ENCODE measurements at regions not wholly inside any gene's neighbourhood (a gene's known extent, or its start where the extent isn't known, plus 50 kb on each side); places are given as distances from the start of the nearest gene placed in this dataset.

DNA sequence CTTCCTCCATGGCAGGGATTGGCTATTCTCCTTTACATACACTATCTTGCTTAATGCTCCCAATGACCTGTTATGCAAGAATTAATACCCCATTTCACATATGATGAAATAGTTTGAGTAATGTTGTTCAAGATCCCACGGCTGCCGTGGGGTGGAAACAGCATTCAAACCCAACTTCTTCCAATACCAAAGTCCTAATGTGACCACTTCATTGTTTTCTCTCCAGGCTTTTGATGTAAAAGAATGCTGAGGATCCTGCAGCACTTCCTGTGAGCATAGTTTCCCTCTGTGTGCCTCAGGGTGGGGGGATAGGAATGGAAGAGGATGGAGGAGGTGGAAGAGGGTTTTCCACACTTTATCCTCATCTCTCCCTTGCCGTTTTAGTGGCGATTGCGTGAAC, 199.4 kb downstream of the IRS1 start:
- POLR2A ChIA-PET = no interaction called here

DNA sequence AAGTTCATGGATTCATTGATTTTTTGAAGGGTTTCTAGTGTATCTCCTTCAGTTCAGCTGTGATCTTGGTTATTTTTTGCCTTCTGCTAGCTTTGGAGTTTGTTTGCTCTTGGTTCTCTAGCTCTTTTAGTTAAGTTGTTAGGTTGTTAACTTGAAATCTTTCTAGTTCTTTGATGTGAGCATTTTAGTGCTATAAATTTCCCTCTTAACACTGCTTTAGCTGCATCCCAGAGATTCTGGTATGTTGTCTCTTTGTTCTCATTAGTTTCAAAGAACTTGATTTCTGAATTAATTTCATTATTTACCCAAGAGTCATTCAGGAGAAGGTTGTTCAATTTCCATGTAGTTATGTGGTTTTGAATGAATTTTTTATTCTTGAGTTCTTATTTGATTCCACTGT, 210.6 kb downstream of the IRS1 start:
- CTCF ChIA-PET = no interaction called here
- H3K9me3 ChIP-seq (ENCODE audit: control insufficient read depth, insufficient read depth, low read depth, low read length) = no peaks in the 10 kb centered on the region
- H3K27ac ChIP-seq (ENCODE audit: extremely low read depth, low read depth, low read length) = no peak overlapping the region
- POLR2A ChIA-PET = no interaction called here
- no peak overlapping the region for H3K4me3 ChIP-seq (ENCODE audit: low read depth, low read length)
- H3K36me3 ChIP-seq (ENCODE audit: control insufficient read depth in 2 of 2, insufficient read depth in 1 of 2, low read length in 2 of 2) = no peaks in the 10 kb centered on the region
- no peaks in the 10 kb centered on the region for H3K4me1 ChIP-seq (ENCODE audit: control insufficient read depth, insufficient read depth, low read length)
- TF ChIP-seq ZBTB8A (tag by site-specific recombination; IDR thresholded peaks at IDR 0.05) (no peak), ZNF585B (tag by site-specific recombination; IDR thresholded peaks at IDR 0.05) (no peak), ZBTB7A (tag by site-specific recombination; IDR thresholded peaks at IDR 0.05; ENCODE audit: low read depth) (no peak), ZNF747 (tag by site-specific recombination; IDR thresholded peaks at IDR 0.05) (no peak), GLIS2 (tag by site-specific recombination; IDR thresholded peaks at IDR 0.05) (no peak), SALL2 (tag by site-specific recombination; IDR thresholded peaks at IDR 0.05; ENCODE audit: borderline replicate concordance) (no peak), ZNF670 (tag by site-specific recombination; IDR thresholded peaks at IDR 0.05; ENCODE audit: low read depth) (no peak), YY1 (tag by site-specific recombination; IDR thresholded peaks at IDR 0.05) (no peak), ZNF140 (tag by site-specific recombination; IDR thresholded peaks at IDR 0.05) (no peak), ZNF266 (tag by site-specific recombination; IDR thresholded peaks at IDR 0.05; ENCODE audit: low read depth) (no peak)
- TF ChIP-seq, protein P1, sequence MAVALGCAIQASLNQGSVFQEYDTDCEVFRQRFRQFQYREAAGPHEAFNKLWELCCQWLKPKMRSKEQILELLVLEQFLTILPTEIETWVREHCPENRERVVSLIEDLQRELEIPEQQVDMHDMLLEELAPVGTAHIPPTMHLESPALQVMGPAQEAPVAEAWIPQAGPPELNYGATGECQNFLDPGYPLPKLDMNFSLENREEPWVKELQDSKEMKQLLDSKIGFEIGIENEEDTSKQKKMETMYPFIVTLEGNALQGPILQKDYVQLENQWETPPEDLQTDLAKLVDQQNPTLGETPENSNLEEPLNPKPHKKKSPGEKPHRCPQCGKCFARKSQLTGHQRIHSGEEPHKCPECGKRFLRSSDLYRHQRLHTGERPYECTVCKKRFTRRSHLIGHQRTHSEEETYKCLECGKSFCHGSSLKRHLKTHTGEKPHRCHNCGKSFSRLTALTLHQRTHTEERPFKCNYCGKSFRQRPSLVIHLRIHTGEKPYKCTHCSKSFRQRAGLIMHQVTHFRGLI (tag by site-specific recombination; IDR thresholded peaks at IDR 0.05) = no peak
- TF ChIP-seq, protein P2, sequence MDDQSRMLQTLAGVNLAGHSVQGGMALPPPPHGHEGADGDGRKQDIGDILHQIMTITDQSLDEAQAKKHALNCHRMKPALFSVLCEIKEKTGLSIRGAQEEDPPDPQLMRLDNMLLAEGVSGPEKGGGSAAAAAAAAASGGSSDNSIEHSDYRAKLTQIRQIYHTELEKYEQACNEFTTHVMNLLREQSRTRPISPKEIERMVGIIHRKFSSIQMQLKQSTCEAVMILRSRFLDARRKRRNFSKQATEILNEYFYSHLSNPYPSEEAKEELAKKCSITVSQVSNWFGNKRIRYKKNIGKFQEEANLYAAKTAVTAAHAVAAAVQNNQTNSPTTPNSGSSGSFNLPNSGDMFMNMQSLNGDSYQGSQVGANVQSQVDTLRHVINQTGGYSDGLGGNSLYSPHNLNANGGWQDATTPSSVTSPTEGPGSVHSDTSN (CRISPR knock-in tag; IDR thresholded peaks at IDR 0.05) = no peak
- TF ChIP-seq, protein P3, sequence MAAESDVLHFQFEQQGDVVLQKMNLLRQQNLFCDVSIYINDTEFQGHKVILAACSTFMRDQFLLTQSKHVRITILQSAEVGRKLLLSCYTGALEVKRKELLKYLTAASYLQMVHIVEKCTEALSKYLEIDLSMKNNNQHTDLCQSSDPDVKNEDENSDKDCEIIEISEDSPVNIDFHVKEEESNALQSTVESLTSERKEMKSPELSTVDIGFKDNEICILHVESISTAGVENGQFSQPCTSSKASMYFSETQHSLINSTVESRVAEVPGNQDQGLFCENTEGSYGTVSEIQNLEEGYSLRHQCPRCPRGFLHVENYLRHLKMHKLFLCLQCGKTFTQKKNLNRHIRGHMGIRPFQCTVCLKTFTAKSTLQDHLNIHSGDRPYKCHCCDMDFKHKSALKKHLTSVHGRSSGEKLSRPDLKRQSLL (tag by site-specific recombination; IDR thresholded peaks at IDR 0.05) = no peak

More for the DNA sequence above, 199.4 kb downstream of the IRS1 start:
- Histone ChIP-seq H3K27ac (ENCODE audit: extremely low read depth, low read depth, low read length) (no peak overlapping the region), H3K9me3 (ENCODE audit: control insufficient read depth, insufficient read depth, low read depth, low read length) (no peaks in the 10 kb centered on the region), H3K4me1 (ENCODE audit: control insufficient read depth, insufficient read depth, low read length) (no peaks in the 10 kb centered on the region), H3K36me3 (ENCODE audit: control insufficient read depth in 2 of 2, insufficient read depth in 1 of 2, low read length in 2 of 2) (no peaks in the 10 kb centered on the region), H3K4me3 (ENCODE audit: low read depth, low read length) (no peak overlapping the region)
- no peak for TF ChIP-seq ZNF311 (tag by site-specific recombination; IDR thresholded peaks at IDR 0.05; ENCODE audit: borderline replicate concordance)
- TF ChIP-seq, protein P4, sequence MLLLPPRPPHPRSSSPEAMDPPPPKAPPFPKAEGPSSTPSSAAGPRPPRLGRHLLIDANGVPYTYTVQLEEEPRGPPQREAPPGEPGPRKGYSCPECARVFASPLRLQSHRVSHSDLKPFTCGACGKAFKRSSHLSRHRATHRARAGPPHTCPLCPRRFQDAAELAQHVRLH (tag by site-specific recombination; IDR thresholded peaks at IDR 0.05) = no peak
- no peak for TF ChIP-seq ZNF530 (tag by site-specific recombination; IDR thresholded peaks at IDR 0.05; ENCODE audit: low read depth)
- no peak for TF ChIP-seq ZFP3 (tag by site-specific recombination; IDR thresholded peaks at IDR 0.05; ENCODE audit: low read depth)
- no peak for TF ChIP-seq GLIS1 (tag by site-specific recombination; IDR thresholded peaks at IDR 0.05)
- no peak for TF ChIP-seq ZNF239 (tag by site-specific recombination; IDR thresholded peaks at IDR 0.05)
- TF ChIP-seq, protein P5, sequence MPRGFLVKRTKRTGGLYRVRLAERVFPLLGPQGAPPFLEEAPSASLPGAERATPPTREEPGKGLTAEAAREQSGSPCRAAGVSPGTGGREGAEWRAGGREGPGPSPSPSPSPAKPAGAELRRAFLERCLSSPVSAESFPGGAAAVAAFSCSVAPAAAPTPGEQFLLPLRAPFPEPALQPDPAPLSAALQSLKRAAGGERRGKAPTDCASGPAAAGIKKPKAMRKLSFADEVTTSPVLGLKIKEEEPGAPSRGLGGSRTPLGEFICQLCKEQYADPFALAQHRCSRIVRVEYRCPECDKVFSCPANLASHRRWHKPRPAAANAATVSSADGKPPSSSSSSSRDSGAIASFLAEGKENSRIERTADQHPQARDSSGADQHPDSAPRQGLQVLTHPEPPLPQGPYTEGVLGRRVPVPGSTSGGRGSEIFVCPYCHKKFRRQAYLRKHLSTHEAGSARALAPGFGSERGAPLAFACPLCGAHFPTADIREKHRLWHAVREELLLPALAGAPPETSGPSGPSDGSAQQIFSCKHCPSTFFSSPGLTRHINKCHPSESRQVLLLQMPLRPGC (tag by site-specific recombination; IDR thresholded peaks at IDR 0.05) = no peak
- no peak for TF ChIP-seq ZNF114 (tag by site-specific recombination; IDR thresholded peaks at IDR 0.05)
- no peak for TF ChIP-seq ZNF23 (tag by site-specific recombination; IDR thresholded peaks at IDR 0.05; ENCODE audit: borderline replicate concordance)
- TF ChIP-seq, protein P6, sequence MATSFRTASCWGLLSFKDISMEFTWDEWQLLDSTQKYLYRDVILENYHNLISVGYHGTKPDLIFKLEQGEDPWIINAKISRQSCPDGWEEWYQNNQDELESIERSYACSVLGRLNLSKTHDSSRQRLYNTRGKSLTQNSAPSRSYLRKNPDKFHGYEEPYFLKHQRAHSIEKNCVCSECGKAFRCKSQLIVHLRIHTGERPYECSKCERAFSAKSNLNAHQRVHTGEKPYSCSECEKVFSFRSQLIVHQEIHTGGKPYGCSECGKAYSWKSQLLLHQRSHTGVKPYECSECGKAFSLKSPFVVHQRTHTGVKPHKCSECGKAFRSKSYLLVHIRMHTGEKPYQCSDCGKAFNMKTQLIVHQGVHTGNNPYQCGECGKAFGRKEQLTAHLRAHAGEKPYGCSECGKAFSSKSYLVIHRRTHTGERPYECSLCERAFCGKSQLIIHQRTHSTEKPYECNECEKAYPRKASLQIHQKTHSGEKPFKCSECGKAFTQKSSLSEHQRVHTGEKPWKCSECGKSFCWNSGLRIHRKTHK (tag by site-specific recombination; IDR thresholded peaks at IDR 0.05) = no peak
- no peak for TF ChIP-seq ZNF654 (tag by site-specific recombination; IDR thresholded peaks at IDR 0.05; ENCODE audit: low read depth)
- TF ChIP-seq ZNF350 (tag by site-specific recombination; IDR thresholded peaks at IDR 0.05) = no peak
- no peak for TF ChIP-seq ZNF354C (tag by site-specific recombination; IDR thresholded peaks at IDR 0.05; ENCODE audit: borderline replicate concordance, low read depth)
- no peak for TF ChIP-seq ZNF792 (tag by site-specific recombination; IDR thresholded peaks at IDR 0.05)
- TF ChIP-seq, protein P7, sequence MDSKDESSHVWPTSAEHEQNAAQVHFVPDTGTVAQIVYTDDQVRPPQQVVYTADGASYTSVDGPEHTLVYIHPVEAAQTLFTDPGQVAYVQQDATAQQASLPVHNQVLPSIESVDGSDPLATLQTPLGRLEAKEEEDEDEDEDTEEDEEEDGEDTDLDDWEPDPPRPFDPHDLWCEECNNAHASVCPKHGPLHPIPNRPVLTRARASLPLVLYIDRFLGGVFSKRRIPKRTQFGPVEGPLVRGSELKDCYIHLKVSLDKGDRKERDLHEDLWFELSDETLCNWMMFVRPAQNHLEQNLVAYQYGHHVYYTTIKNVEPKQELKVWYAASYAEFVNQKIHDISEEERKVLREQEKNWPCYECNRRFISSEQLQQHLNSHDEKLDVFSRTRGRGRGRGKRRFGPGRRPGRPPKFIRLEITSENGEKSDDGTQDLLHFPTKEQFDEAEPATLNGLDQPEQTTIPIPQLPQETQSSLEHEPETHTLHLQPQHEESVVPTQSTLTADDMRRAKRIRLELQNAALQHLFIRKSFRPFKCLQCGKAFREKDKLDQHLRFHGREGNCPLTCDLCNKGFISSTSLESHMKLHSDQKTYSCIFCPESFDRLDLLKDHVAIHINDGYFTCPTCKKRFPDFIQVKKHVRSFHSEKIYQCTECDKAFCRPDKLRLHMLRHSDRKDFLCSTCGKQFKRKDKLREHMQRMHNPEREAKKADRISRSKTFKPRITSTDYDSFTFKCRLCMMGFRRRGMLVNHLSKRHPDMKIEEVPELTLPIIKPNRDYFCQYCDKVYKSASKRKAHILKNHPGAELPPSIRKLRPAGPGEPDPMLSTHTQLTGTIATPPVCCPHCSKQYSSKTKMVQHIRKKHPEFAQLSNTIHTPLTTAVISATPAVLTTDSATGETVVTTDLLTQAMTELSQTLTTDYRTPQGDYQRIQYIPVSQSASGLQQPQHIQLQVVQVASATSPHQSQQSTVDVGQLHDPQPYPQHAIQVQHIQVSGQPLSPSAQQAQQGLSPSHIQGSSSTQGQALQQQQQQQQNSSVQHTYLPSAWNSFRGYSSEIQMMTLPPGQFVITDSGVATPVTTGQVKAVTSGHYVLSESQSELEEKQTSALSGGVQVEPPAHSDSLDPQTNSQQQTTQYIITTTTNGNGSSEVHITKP (tag by site-specific recombination; IDR thresholded peaks at IDR 0.05) = no peak
- TF ChIP-seq ZNF37A (tag by site-specific recombination; IDR thresholded peaks at IDR 0.05) = no peak
- CTCF ChIA-PET = no interaction called here
